Colonic mucosa (tissue), 4 donors: ENCODE measurements at regions not wholly inside any gene's neighbourhood (a gene's known extent, or its start where the extent isn't known, plus 50 kb on each side); places are given as distances from the start of the nearest gene placed in this dataset.

Experiments
- DNase-seq: peaks from one replicate; pipeline ENCODE4 v3.0.0-alpha.2; 2020
- H3K27ac ChIP-seq: fragments of 200-600 bp; one replicate; pipeline ENCODE4 v1.8.0; 2021
- H3K27me3 ChIP-seq: fragments of 200-600 bp; one replicate; pipeline ENCODE4 v1.8.0; 2021
- H3K36me3 ChIP-seq: fragments of 200-600 bp; one replicate; pipeline ENCODE4 v1.8.0; 2021
- H3K4me1 ChIP-seq: fragments of 200-600 bp; one replicate; pipeline ENCODE4 v1.8.0; 2021; ENCODE audit warnings: mild to moderate bottlenecking
- H3K4me3 ChIP-seq: fragments of 200-600 bp; one replicate; pipeline ENCODE4 v1.8.0; 2021
- H3K9ac ChIP-seq, 2 donors: one replicate each; pipeline ENCODE4 v1.7.0; 2013; ENCODE audit warnings: control low read depth in 2 of 2, low read depth in 2 of 2, low read length in 2 of 2
- H3K9me3 ChIP-seq: fragments of 200-600 bp; one replicate; pipeline ENCODE4 v1.8.0; 2021
- CTCF ChIP-seq: fragments of 200-600 bp; IDR thresholded peaks from one replicate; pipeline ENCODE4 v1.8.0; 2022; ENCODE audit warnings: antibody characterized with exemption, mild to moderate bottlenecking
- intact Hi-C: fragments of 100-400 bp; cut with DNase I; formaldehyde crosslinking; loops from one replicate; pipeline ENCODE4 v1.14.1; 2022
- donor health status: healthy.
- donor health status: DM: no; HTN: no; CAD: no.
- donor health status: DM: no; HTN: no; CAD: no.

- no peaks in the 10 kb centered on the region for H3K36me3 ChIP-seq
- no peaks in the 10 kb centered on the region for H3K4me1 ChIP-seq
- intact Hi-C loops = no loop called here
- no peak overlapping the region for H3K9ac ChIP-seq
- H3K27me3 ChIP-seq = no peaks in the 10 kb centered on the region
- TF ChIP-seq CTCF = no peak
- no peak overlapping the region for H3K4me3 ChIP-seq
- no peak for DNase-seq
- H3K9me3 ChIP-seq = no peaks in the 10 kb centered on the region
- no peak overlapping the region for H3K27ac ChIP-seq
Measured at GRCh38 chr18:78903436-78904178, 76.0 kb upstream of the SALL3 start.

DNA sequence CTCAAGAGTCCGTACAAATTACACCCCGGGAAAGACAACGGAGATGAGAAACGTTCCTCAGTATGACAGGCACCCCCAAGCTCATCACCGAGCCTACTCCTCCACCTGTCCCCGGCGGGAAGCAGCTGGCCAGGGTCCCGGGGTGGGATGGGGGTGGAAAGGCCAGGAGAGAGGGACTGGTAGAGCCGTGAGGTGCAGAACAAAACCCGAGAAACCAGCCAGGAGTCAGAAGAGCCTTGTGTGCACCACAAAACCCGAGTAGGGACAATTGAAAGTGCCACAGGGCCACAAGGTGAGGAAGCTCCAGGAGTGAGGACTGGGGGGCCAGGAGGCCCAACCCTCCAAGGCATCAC lies 75.5 kb upstream of the SALL3 start:
- TF ChIP-seq CTCF = no peak
- Histone ChIP-seq H3K27ac (no peak overlapping the region), H3K36me3 (no peaks in the 10 kb centered on the region), H3K4me1 (no peaks in the 10 kb centered on the region), H3K4me3 (no peak overlapping the region), H3K9me3 (no peaks in the 10 kb centered on the region), H3K9ac (no peak overlapping the region), H3K27me3 (no peaks in the 10 kb centered on the region)
- no peak for DNase-seq
- intact Hi-C loops = no loop called here

- no peak for DNase-seq
- Histone ChIP-seq H3K36me3 (no peaks in the 10 kb centered on the region), H3K4me3 (no peak overlapping the region), H3K4me1 (no peaks in the 10 kb centered on the region), H3K9me3 (no peaks in the 10 kb centered on the region), H3K9ac (no peak overlapping the region), H3K27ac (no peak overlapping the region), H3K27me3 (no peaks in the 10 kb centered on the region)
- TF ChIP-seq CTCF = no peak
- intact Hi-C loops = no loop called here
Measured at GRCh38 chr18:78905334-78905733, 74.3 kb upstream of the SALL3 start.

DNA sequence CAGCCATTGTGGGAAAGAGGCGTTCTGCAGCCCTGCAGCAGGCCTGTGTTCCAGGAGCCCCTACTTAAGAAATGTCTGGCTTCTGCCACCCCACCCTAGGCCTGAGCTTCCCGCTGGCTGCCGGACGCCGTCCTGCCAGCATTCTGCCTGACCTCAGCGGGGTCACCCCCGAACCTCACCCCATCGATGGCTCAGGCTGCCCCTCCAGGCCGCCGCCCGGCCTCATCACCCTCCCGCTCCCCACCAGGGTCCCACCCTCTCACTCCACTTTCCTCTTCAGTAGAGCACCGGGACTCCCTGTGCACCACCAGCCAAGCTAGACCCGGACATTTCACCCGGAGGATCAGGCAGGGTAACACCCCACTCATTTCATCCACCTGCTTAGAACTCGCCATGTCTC lies 73.6 kb upstream of the SALL3 start:
- Histone ChIP-seq H3K36me3 (no peaks in the 10 kb centered on the region), H3K27ac (no peak overlapping the region), H3K9me3 (no peaks in the 10 kb centered on the region), H3K27me3 (no peaks in the 10 kb centered on the region), H3K4me3 (no peak overlapping the region), H3K9ac (no peak overlapping the region), H3K4me1 (no peaks in the 10 kb centered on the region)
- TF ChIP-seq CTCF = no peak
- DNase-seq = no peak
- intact Hi-C loops = no loop called here

DNA sequence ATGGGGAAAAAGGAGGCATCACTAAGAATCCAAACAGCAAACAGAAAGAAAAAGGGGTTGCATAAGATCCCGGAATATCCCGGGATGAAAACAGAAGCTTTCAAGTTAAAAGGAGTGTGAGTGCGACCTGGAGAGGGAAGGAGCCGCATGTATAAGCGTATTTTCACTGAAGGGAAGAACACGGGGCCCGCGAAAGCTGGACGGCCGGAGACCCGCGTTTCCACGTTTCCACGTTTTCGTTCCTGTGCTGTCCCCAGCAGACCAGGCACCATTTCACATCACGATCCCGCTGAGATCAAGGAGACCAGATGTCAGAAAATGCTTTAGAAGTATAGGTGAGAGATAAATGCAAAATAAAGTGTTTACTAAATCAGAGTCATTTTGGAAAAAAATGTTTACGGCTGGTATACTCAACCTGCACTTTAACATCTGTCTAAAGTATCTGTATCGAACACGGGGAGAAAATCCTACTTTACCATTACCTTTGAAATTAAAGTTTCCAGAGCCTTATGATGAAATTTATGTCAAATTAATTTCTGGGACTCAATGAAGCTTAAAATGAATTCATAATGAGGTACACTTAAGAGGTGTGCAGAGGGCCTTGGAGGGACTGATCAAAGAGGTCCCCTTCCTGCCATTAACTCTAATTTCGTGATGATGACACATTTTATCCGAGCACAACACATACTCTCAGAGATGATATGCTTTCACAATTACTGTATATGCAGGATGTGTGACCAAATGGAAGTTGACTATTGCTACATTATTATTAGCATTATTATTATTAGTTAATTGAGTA lies 71.0 kb upstream of the SALL3 start:
- Histone ChIP-seq H3K36me3 (no peaks in the 10 kb centered on the region), H3K27me3 (no peaks in the 10 kb centered on the region), H3K4me3 (no peak overlapping the region), H3K4me1 (no peaks in the 10 kb centered on the region), H3K9me3 (no peaks in the 10 kb centered on the region), H3K27ac (no peak overlapping the region), H3K9ac (no peak overlapping the region)
- intact Hi-C loops = no loop called here
- TF ChIP-seq CTCF = no peak
- no peak for DNase-seq
